ENCODE measurements at regions not wholly inside any gene's neighbourhood (a gene's known extent, or its start where the extent isn't known, plus 50 kb on each side); places are given as distances from the start of the nearest gene placed in this dataset.

- TF ChIP-seq, protein P1, sequence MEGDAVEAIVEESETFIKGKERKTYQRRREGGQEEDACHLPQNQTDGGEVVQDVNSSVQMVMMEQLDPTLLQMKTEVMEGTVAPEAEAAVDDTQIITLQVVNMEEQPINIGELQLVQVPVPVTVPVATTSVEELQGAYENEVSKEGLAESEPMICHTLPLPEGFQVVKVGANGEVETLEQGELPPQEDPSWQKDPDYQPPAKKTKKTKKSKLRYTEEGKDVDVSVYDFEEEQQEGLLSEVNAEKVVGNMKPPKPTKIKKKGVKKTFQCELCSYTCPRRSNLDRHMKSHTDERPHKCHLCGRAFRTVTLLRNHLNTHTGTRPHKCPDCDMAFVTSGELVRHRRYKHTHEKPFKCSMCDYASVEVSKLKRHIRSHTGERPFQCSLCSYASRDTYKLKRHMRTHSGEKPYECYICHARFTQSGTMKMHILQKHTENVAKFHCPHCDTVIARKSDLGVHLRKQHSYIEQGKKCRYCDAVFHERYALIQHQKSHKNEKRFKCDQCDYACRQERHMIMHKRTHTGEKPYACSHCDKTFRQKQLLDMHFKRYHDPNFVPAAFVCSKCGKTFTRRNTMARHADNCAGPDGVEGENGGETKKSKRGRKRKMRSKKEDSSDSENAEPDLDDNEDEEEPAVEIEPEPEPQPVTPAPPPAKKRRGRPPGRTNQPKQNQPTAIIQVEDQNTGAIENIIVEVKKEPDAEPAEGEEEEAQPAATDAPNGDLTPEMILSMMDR (IDR thresholded peaks at IDR 0.05; ENCODE audit: poor library complexity, severe bottlenecking), result no peak
- TF ChIP-seq EP300 (conservative IDR thresholded peaks at IDR 0.05; ENCODE audit: poor library complexity, severe bottlenecking), result no peak
- TF ChIP-seq MXI1 (conservative IDR thresholded peaks at IDR 0.05; ENCODE audit: poor library complexity, severe bottlenecking), result no peak
- TF ChIP-seq POLR2AphosphoS5 (IDR thresholded peaks at IDR 0.05), result no peak
- no peak for TF ChIP-seq REST (IDR thresholded peaks at IDR 0.05; ENCODE audit: borderline replicate concordance)
Observed at GRCh38 chr3:4218456-4219226, 84.5 kb upstream of the SETMAR start.

All from neural cell (in vitro differentiated cells).